ENCODE measurements at regions not wholly inside any gene's neighbourhood (a gene's known extent, or its start where the extent isn't known, plus 50 kb on each side); places are given as distances from the start of the nearest gene placed in this dataset.

DNA sequence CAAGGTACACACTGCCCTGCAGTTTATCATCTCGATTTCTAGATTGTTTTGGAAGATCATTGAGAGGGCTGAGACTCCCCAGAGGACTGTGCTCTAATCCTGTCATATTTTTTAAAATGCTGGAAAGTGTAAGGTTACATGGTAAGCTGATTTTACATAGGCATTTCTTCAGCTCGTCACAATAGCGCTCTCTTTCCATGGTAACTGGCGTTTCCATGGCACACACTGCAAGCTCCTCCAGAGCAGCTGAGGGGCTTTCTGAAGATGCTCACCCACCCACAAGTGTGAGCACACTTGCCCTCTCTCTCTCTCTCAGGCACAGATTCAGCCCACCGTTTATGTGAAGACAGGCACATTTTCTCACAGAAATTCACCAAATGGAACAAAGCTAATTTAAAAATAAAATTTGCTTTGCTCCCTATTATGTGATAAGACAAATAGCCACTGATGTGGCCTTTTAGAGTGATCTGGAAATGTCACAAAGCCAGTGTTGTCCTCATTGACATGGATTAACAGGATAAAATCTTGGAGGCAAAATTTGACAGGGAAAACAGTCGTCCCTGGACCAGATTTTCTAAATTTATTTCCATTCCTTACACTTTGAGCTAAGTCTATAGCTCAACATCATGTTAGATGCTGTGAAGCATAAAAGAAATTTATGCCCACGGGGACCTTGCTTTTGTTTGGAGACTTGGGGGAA is 421.5 kb downstream of the RWDD3 start:
- Histone ChIP-seq H3K4me2 (ENCODE audit: unreplicated experiment) (no peak overlapping the region), H3K4me3 (no peak overlapping the region), H2AFZ (no peak overlapping the region), H3F3A (ENCODE audit: insufficient read depth) (no peaks in the 10 kb centered on the region), H3K79me2 (ENCODE audit: insufficient read depth) (no peaks in the 10 kb centered on the region), H3K9me3 (ENCODE audit: low read depth) (no peaks in the 10 kb centered on the region), H3K36me3 (ENCODE audit: low read depth) (no peaks in the 10 kb centered on the region), H3K9ac (no peak overlapping the region), H3K4me1 (ENCODE audit: insufficient read depth) (no peaks in the 10 kb centered on the region), H4K20me1 (ENCODE audit: insufficient read depth) (no peaks in the 10 kb centered on the region), H3K9me2 (ENCODE audit: insufficient read depth) (no peaks in the 10 kb centered on the region), H3K27me3 (replicated peaks; ENCODE audit: insufficient read depth) (no peaks in the 10 kb centered on the region), H3K27ac (no peak overlapping the region)
- DNase-seq = no peak
- no peak for TF ChIP-seq EZH2phosphoT487 (IDR thresholded peaks at IDR 0.05; ENCODE audit: insufficient read depth, low read depth)
- TF ChIP-seq EZH2 (IDR thresholded peaks at IDR 0.05; ENCODE audit: insufficient read depth, poor library complexity, severe bottlenecking) = no peak
- in situ Hi-C loops (cut with MboI) = no loop called here
- WGBS, 2 experiments (ENCODE audit: low coverage in 1 of 2, low lambda C conversion rate in 2 of 2, missing lambda C conversion rate in 2 of 2) = 26 to 30% methylated on average over 7 of the region's 7 CpGs

DNA sequence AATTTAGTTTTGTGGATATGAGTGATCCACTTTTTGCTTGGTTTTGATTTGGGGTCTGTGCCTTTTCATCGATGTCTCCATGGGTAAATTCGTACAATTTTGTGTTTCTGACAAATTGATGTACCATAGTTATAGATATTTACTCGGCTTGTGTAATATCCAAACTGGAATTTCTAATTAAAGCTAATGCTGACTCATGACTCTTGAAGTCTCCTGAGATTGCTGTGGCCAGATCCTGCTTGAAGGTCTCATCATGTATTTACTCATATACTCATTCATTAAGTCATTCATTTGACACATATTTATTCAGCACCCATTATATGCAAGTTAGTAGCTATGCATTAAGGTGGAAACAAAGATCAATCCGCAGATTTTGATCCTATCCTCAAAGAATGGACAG is 423.2 kb downstream of the RWDD3 start:
- in situ Hi-C loops (cut with MboI) = no loop called here

DNA sequence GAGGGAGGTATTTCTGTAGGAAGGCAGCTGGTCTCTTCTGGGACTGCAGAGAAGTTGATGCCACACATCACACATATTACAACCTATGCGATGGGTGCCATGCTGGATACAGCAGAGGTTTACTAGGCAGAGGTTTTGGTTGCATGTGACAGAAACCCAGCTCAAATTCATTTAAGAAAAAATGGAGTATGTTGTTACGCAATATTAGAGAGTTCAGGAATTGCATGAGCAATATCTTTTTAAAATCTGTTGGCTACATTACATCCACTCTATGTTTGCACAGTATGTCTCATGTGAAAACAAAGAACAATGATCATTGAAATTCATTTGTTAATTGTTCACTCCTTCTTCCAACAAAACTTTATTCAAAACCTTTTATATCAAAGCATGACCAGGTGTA is 425.2 kb downstream of the RWDD3 start:
- no peaks in the 10 kb centered on the region for H3K36me3 ChIP-seq (ENCODE audit: low read depth)
- no peak for DNase-seq
- no peaks in the 10 kb centered on the region for H3K4me1 ChIP-seq (ENCODE audit: insufficient read depth)
- H4K20me1 ChIP-seq (ENCODE audit: insufficient read depth) = no peaks in the 10 kb centered on the region
- H3K4me2 ChIP-seq (ENCODE audit: unreplicated experiment) = no peak overlapping the region
- H2AFZ ChIP-seq = no peak overlapping the region
- WGBS, 2 experiments (ENCODE audit: low coverage in 1 of 2, low lambda C conversion rate in 2 of 2, missing lambda C conversion rate in 2 of 2) = 24 to 27% methylated on average over 2 of the region's 2 CpGs
- H3F3A ChIP-seq (ENCODE audit: insufficient read depth) = no peaks in the 10 kb centered on the region
- H3K9me3 ChIP-seq (ENCODE audit: low read depth) = no peaks in the 10 kb centered on the region
- no peaks in the 10 kb centered on the region for H3K79me2 ChIP-seq (ENCODE audit: insufficient read depth)
- H3K27me3 ChIP-seq (replicated peaks; ENCODE audit: insufficient read depth) = no peaks in the 10 kb centered on the region
- H3K4me3 ChIP-seq = no peak overlapping the region
- H3K9ac ChIP-seq = no peak overlapping the region
- no peaks in the 10 kb centered on the region for H3K9me2 ChIP-seq (ENCODE audit: insufficient read depth)
- in situ Hi-C loops (cut with MboI) = no loop called here
- no peak overlapping the region for H3K27ac ChIP-seq
- TF ChIP-seq EZH2 (IDR thresholded peaks at IDR 0.05; ENCODE audit: insufficient read depth, poor library complexity, severe bottlenecking) (no peak), EZH2phosphoT487 (IDR thresholded peaks at IDR 0.05; ENCODE audit: insufficient read depth, low read depth) (no peak)

More for the DNA sequence above, 423.2 kb downstream of the RWDD3 start:
- H3K9me2 ChIP-seq (ENCODE audit: insufficient read depth) = no peaks in the 10 kb centered on the region
- H2AFZ ChIP-seq = no peak overlapping the region
- DNase-seq = no peak
- no peaks in the 10 kb centered on the region for H4K20me1 ChIP-seq (ENCODE audit: insufficient read depth)
- no peaks in the 10 kb centered on the region for H3K4me1 ChIP-seq (ENCODE audit: insufficient read depth)
- no peak overlapping the region for H3K27ac ChIP-seq
- H3K27me3 ChIP-seq (replicated peaks; ENCODE audit: insufficient read depth) = no peaks in the 10 kb centered on the region
- no peak overlapping the region for H3K4me2 ChIP-seq (ENCODE audit: unreplicated experiment)
- H3K9ac ChIP-seq = no peak overlapping the region
- no peaks in the 10 kb centered on the region for H3K9me3 ChIP-seq (ENCODE audit: low read depth)
- no peaks in the 10 kb centered on the region for H3F3A ChIP-seq (ENCODE audit: insufficient read depth)
- H3K36me3 ChIP-seq (ENCODE audit: low read depth) = no peaks in the 10 kb centered on the region
- no peaks in the 10 kb centered on the region for H3K79me2 ChIP-seq (ENCODE audit: insufficient read depth)
- no peak overlapping the region for H3K4me3 ChIP-seq
- TF ChIP-seq EZH2phosphoT487 (IDR thresholded peaks at IDR 0.05; ENCODE audit: insufficient read depth, low read depth) (no peak), EZH2 (IDR thresholded peaks at IDR 0.05; ENCODE audit: insufficient read depth, poor library complexity, severe bottlenecking) (no peak)
- 15 to 28% methylated on average over 4 of the region's 4 CpGs for WGBS, 2 experiments (ENCODE audit: low coverage in 1 of 2, low lambda C conversion rate in 2 of 2, missing lambda C conversion rate in 2 of 2)

DNA sequence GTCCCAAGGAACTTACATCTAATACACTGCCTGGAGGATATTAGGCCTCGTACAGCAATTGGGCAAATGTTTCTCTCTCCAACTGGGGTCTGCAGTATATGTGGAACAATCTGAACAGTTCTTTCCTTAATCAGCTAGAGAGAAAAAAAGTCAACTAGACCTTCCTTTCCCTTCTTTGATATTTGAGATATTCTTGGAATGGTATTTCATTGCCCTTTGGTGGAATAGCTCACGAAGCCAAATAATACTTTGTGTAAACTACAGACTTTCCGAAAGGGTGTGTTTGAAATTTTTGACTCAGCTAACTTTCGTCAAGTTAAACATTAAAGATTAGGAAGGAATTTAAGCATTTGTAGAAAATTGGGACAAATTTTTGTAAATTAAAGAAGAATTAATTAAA is 425.6 kb downstream of the RWDD3 start:
- no peak overlapping the region for H3K9ac ChIP-seq
- no peak overlapping the region for H3K4me2 ChIP-seq (ENCODE audit: unreplicated experiment)
- no peaks in the 10 kb centered on the region for H3F3A ChIP-seq (ENCODE audit: insufficient read depth)
- H4K20me1 ChIP-seq (ENCODE audit: insufficient read depth) = no peaks in the 10 kb centered on the region
- H3K79me2 ChIP-seq (ENCODE audit: insufficient read depth) = no peaks in the 10 kb centered on the region
- WGBS, 2 experiments (ENCODE audit: low coverage in 1 of 2, low lambda C conversion rate in 2 of 2, missing lambda C conversion rate in 2 of 2) = 14 to 19% methylated on average over 4 of the region's 4 CpGs
- in situ Hi-C loops (cut with MboI) = no loop called here
- H3K27me3 ChIP-seq (replicated peaks; ENCODE audit: insufficient read depth) = no peaks in the 10 kb centered on the region
- H3K4me1 ChIP-seq (ENCODE audit: insufficient read depth) = no peaks in the 10 kb centered on the region
- H2AFZ ChIP-seq = no peak overlapping the region
- H3K4me3 ChIP-seq = no peak overlapping the region
- no peak for TF ChIP-seq EZH2phosphoT487 (IDR thresholded peaks at IDR 0.05; ENCODE audit: insufficient read depth, low read depth)
- no peak for TF ChIP-seq EZH2 (IDR thresholded peaks at IDR 0.05; ENCODE audit: insufficient read depth, poor library complexity, severe bottlenecking)
- H3K27ac ChIP-seq = no peak overlapping the region
- no peaks in the 10 kb centered on the region for H3K9me2 ChIP-seq (ENCODE audit: insufficient read depth)
- no peak for DNase-seq
- H3K36me3 ChIP-seq (ENCODE audit: low read depth) = no peaks in the 10 kb centered on the region
- no peaks in the 10 kb centered on the region for H3K9me3 ChIP-seq (ENCODE audit: low read depth)
